Adrenal gland (tissue), 9 donors: ENCODE measurements at regions not wholly inside any gene's neighbourhood (a gene's known extent, or its start where the extent isn't known, plus 50 kb on each side); places are given as distances from the start of the nearest gene placed in this dataset.

ENCODE experiments used
- DNase-seq, 7 donors: peaks; one replicate each; pipeline ENCODE4 v3.0.0-alpha.2; 2019 to 2020
- H3K27ac ChIP-seq, 5 donors: fragments of 200-600 bp; sonication (generic) in 4 of 5; 1 replicate in 3 of 5; 2 replicates in 2 of 5; pipeline versions ENCODE4 v1.5.1 to v1.8.0; 2016 to 2020; ENCODE audit warnings: mild to moderate bottlenecking in 1 of 5
- H3K27me3 ChIP-seq: fragments of 200-600 bp; 2 replicates; pipeline ENCODE4 v1.8.0; 2021
- H3K36me3 ChIP-seq, 2 donors: fragments of 200-600 bp; replicated peaks in 1 of 2; 1 replicate in 1 of 2; 2 replicates in 1 of 2; pipeline versions ENCODE4 v1.5.1 to v1.8.0; 2018 to 2022
- H3K4me1 ChIP-seq, 2 donors: fragments of 200-600 bp; replicated peaks in 1 of 2; 1 replicate in 1 of 2; 2 replicates in 1 of 2; pipeline versions ENCODE4 v1.5.1 to v1.8.0; 2018 to 2021
- H3K4me3 ChIP-seq, 4 donors: fragments of 200-600 bp; sonication (generic) in 3 of 4; one replicate each; pipeline ENCODE4 v1.5.1; 2016 to 2018
- H3K9me3 ChIP-seq, 3 donors: fragments of 200-600 bp; sonication (generic) in 1 of 3; replicated peaks in 1 of 3; 1 replicate in 2 of 3; 2 replicates in 1 of 3; pipeline versions ENCODE4 v1.5.1 to v1.8.0; 2016 to 2021
- POLR2A ChIP-seq, 2 donors: fragments of 450-650 bp; IDR thresholded peaks; one replicate each; pipeline ENCODE4 v1.6.1; 2017; ENCODE audit warnings: antibody characterized with exemption in 2 of 2, mild to moderate bottlenecking in 2 of 2, moderate library complexity in 1 of 2
- WGBS, 4 donors: extraction: QIAGEN DNeasy Blood & Tissue Kit in 2 of 4; methylation state at CpG; one replicate each; pipeline versions ENCODE4 v1.1.5 to v1.1.7; 2013 to 2017; 5-methylcytosine and 5-hydroxymethylcytosine counted together
- intact Hi-C, 2 donors: fragments of 100-400 bp; cut with DNase I; formaldehyde crosslinking; loops; one replicate each; pipeline versions ENCODE4 v1.14.1 to v1.15.0; 2022 to 2023
- TF ChIP-seq, protein P1 (sequence below), 6 experiments: fragments of 450-650 bp in 4 of 6; fragments of 200-600 bp in 2 of 6; sonication (generic) in 1 of 6; IDR thresholded peaks; 1 replicate in 5 of 6; 2 replicates in 1 of 6; pipeline versions ENCODE4 v1.5.1 to v1.8.0; 2016 to 2021; ENCODE audit warnings: antibody characterized with exemption in 6 of 6, mild to moderate bottlenecking in 2 of 6, moderate library complexity in 1 of 6
- donor health status: healthy with polysubstance abuse.
- donor health status: Bipolar disorder and iron deficiency.
- donor health status: DM: yes; HTN: yes; CAD: no.
- donor health status: DM: no; HTN: no; CAD: no.
- donor health status: DM: no; HTN: no; CAD: no.

DNA sequence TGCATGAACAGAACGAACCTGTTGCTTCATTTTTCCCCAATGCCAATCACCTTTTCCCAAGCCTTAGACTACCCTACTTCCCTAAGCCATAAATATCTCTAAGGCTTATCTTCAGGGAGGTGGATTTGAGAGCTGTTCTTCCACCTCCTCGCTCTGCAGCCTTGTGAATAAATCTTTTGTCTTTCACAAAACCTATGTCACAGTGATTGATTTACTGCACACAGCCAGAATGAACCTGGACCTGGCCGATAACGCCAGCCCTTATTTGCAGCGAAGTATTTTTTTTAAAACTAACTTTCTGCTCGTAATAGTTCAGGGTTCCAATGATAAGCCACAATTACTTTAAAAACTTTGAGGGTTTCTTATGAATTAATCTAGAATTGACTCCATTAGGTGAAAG, 632.6 kb downstream of the PTPRU start:
- TF ChIP-seq, protein P1, sequence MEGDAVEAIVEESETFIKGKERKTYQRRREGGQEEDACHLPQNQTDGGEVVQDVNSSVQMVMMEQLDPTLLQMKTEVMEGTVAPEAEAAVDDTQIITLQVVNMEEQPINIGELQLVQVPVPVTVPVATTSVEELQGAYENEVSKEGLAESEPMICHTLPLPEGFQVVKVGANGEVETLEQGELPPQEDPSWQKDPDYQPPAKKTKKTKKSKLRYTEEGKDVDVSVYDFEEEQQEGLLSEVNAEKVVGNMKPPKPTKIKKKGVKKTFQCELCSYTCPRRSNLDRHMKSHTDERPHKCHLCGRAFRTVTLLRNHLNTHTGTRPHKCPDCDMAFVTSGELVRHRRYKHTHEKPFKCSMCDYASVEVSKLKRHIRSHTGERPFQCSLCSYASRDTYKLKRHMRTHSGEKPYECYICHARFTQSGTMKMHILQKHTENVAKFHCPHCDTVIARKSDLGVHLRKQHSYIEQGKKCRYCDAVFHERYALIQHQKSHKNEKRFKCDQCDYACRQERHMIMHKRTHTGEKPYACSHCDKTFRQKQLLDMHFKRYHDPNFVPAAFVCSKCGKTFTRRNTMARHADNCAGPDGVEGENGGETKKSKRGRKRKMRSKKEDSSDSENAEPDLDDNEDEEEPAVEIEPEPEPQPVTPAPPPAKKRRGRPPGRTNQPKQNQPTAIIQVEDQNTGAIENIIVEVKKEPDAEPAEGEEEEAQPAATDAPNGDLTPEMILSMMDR (IDR thresholded peaks at IDR 0.05): no peak
- TF ChIP-seq POLR2A (IDR thresholded peaks at IDR 0.05): no peak
- no peaks in the 10 kb centered on the region for H3K9me3 ChIP-seq
- H3K27ac ChIP-seq: no peak overlapping the region
- intact Hi-C loops: no loop called here
- no peak for DNase-seq
- H3K36me3 ChIP-seq: no peaks in the 10 kb centered on the region
- H3K4me1 ChIP-seq: no peaks in the 10 kb centered on the region
- H3K4me3 ChIP-seq: no peak overlapping the region
- 58 to 68% (median 64%) methylated on average over 6 of the region's 6 CpGs for WGBS, 4 donors
- peaks cover 10% of the 10 kb centered on the region for H3K27me3 ChIP-seq

DNA sequence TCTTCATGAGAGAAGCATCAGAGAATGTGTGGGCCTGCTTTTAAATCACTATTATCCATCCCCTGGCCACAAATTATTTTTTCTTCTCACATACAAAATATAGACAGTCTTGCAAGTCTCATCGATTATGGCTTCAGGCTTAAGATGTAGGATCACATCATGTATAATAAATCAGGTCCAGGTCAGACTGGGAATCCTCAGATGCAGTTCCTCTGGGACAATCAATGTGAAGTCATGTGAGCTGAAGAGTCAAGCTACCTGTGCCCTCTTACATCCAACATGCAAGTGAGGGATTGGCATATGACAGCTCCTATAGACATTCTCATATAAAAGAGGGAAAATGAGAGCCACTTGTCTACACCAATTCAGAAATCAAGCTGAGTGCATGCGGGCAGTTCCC, 631.8 kb downstream of the PTPRU start:
- H3K36me3 ChIP-seq: no peaks in the 10 kb centered on the region
- no peaks in the 10 kb centered on the region for H3K9me3 ChIP-seq
- no peak overlapping the region for H3K4me3 ChIP-seq
- H3K27ac ChIP-seq: no peak overlapping the region
- no peak for DNase-seq
- H3K27me3 ChIP-seq: peaks cover 10% of the 10 kb centered on the region
- TF ChIP-seq POLR2A (IDR thresholded peaks at IDR 0.05): no peak
- TF ChIP-seq, protein P1 (IDR thresholded peaks at IDR 0.05): no peak
- no peaks in the 10 kb centered on the region for H3K4me1 ChIP-seq
- WGBS, 4 donors: 77 to 84% (median 78%) methylated on average over 2 of the region's 2 CpGs
- intact Hi-C loops: no loop called here

DNA sequence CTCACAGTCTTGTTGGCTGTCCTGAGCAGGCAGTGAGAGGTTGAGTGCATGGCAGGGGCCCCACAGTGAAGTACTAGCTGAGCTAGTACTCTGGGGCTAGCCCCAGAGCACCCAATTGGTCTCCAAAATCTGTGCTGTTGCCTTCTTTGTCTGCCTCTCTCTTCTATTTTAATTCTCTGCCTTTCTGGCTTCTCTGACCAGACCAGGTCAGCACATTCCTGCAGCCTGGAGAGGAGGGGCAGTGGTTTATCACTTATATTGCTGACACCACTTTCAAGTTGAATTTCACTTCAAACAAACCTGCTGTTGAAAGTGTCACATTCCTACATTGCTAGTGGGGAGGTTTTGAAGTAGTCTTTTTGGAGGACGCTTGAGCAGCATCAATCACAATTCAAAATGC, 628.7 kb downstream of the PTPRU start:
- Histone ChIP-seq H3K9me3 (no peaks in the 10 kb centered on the region), H3K36me3 (no peaks in the 10 kb centered on the region), H3K27me3 (peaks cover 1% of the 10 kb centered on the region), H3K27ac (no peak overlapping the region), H3K4me3 (no peak overlapping the region), H3K4me1 (no peaks in the 10 kb centered on the region)
- intact Hi-C loops: no loop called here
- TF ChIP-seq, protein P1 (IDR thresholded peaks at IDR 0.05): no peak
- TF ChIP-seq POLR2A (IDR thresholded peaks at IDR 0.05): no peak
- DNase-seq: no peak
- WGBS, 4 donors: 22 to 52% (median 29%) methylated on average over 1 of the region's 1 CpG

DNA sequence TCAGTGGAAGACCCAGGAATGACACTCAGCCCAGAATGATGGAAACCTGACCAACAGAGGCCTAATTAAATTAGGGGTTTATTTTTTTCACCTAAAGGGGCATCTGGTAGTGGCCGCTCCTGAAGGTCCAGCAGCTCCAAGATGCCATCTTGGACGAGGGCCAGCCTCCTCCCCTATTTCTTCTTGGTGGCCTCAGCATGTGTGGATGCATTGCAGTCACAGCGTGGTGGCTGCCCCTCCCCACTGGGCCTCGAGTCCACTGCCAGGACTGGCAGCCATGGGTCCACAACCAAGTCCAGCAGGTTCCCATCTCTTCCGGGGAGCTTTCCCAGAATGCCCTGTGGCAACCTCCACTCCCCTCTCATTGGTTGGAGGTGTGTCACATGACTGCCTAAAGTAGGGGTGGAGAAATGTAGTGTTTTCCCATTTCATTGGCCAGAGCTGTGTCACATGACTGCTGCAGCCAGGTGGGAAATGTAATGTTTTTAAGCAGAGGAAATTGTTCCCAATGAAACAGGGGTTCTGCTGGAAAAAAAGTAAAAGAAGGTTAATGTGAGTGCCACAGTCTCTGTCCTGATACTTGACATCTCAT, 628.2 kb downstream of the PTPRU start:
- no peaks in the 10 kb centered on the region for H3K36me3 ChIP-seq
- DNase-seq: no peak
- H3K4me3 ChIP-seq: no peak overlapping the region
- TF ChIP-seq POLR2A (IDR thresholded peaks at IDR 0.05): no peak
- TF ChIP-seq, protein P1 (IDR thresholded peaks at IDR 0.05): no peak
- no peak overlapping the region for H3K27ac ChIP-seq
- no peaks in the 10 kb centered on the region for H3K4me1 ChIP-seq
- no peaks in the 10 kb centered on the region for H3K27me3 ChIP-seq
- H3K9me3 ChIP-seq: no peaks in the 10 kb centered on the region
- intact Hi-C loops: no loop called here
- 70 to 84% (median 72%) methylated on average over 4 to 5 of the region's 5 CpGs for WGBS, 4 donors
